GM21786 (cell line): ENCODE measurements at regions not wholly inside any gene's neighbourhood (a gene's known extent, or its start where the extent isn't known, plus 50 kb on each side); places are given as distances from the start of the nearest gene placed in this dataset.

Experiments
- ATAC-seq: cut with Tn5 transposase; IDR thresholded peaks from one replicate; pipeline ENCODE4 v1.9.1; 2021; ENCODE audit not compliant: unreplicated experiment

DNA sequence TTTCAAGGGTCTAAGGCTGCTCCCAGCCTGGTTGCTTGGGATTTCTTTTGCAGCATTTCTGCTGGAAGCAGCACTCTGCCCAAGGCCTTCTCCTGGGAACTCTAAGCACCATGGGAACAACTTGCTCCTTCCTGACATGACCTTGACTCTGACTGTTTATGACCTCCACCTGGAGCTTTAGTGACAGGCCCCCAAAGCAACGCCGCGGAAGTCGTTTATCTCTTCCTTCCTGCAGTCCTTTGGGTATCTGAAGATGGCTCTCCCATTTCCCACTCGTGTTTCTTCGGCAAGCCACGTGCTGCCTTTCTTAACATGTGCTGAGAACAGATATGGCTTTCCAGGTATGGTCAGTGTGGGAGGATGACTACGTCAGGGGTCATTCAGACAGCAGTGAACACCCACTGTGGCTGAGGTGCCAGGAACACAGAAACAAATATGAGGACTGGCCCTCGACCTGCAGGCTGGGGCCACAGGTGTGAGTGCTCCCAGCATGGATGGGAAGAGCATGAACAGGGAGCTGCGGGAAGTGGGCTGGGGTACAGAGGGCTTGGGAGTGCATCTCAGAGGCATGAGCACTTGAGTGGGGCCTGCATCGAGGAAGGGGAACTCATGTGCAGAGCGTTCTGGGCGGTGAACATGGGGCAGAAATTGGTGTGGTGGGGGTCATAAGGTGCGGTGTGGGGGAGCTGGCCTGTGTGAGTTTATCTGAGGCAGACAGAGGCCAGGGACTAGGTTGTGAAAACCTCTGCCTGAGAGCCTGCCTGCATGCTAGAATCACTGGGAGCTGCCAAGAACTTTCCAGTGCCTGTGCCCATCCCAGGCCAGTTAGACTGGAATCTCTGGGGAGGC lies 140.5 kb downstream of the TSN start:
- no peak for ATAC-seq

GRCh38 chr2:121897335-121897970 lies 142.0 kb downstream of the TSN start:
- peak; percentile 78 for ATAC-seq

DNA sequence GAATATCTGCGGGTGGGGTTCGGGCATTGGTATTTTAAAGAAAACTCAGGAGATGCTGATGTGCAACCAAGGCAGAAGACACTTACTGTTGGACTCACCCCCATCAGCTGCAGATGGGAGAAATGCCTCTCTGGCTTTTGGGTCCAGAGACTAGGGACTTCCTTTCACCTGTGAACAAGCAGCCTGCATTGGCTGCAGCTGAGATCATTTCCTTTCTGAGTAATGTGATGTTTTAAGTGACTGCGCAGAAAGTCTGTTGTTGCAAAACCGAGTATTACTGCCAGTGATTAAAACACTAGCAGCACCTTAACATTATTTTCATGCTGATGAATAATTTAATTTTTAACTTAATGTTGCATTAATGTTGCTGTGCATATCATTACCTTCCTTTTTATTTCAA lies 143.0 kb downstream of the TSN start:
- ATAC-seq: no peak

- ATAC-seq: no peak
Observed at GRCh38 chr2:121900391-121900790, 144.9 kb downstream of the TSN start.

DNA sequence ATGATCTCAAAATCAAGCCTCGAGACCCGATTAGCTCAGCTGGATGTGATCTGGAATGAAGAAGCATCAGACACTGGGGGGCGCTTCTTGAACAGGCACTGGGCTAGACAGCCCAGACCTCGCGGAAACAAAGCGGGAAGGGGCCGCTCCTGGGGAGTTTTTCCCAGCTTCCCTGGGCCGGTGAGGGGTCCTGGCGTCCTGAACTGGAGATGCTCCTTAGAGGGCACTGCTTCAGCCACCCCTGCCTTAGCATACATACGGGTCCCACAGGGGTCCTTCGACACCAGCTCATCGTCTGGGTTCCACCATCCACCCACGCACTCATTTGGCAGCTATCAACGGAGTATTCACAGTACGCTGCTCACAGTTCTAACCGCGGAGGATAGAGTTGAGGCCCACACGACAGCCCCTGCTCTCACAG lies 146.7 kb downstream of the TSN start:
- no peak for ATAC-seq

- ATAC-seq: no peak
Observed at GRCh38 chr2:121902616-121903015, 147.2 kb downstream of the TSN start.

DNA sequence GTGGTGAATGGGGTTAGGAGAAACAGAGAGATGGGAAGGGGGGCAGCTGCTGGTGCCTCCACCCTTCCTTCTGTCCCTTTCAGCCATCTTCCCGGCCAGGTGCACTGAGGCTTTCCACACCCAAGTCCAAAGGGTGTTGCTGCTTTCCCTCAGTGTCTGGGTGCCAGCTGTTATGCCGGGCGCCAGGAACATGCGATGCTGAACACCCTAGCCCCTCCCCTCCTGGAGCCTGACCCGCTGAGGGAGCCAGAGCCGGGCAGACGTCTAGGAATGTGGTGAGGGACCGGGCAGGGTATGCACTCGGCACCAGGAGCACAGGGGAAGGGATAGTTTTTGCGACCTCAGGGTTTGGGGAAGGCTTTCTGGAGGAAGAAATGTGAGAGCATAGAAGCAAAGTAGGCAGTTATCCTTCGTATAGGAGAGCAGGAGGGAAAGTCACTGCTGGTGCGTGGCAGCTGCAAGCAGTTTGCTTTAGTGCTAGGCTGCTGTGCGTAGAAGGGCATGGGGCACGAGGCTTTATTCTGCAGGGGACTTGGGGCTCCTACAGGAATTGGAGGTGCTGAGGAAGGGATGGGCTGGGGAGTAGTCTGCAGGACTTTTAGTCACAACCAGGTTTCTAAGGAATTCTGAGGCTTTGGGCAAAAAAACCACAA lies 147.7 kb downstream of the TSN start:
- no peak for ATAC-seq

GRCh38 chr2:121904656-121905055 lies 149.2 kb downstream of the TSN start:
- no peak for ATAC-seq

- no peak for ATAC-seq
Observed at GRCh38 chr2:121905201-121905600, 149.8 kb downstream of the TSN start.

DNA sequence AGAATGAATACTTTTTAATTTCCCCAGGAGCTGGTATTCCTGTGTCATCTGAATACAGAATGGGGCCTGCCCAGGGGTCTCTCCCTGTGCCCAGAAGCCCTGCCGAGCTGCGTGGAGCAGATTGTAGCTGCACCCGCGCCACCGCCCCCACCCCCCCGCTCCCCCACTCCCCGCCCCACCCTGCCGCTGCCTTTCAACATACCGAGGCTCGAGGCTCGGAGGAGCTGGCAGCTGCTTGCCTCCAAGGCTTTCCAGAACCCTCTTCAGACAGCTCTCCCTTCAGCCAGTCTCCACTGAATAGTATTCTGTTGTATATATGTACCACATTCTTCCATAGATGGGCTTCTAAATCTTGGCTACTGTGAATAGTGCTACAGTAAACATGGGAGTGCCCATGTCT lies 150.7 kb downstream of the TSN start:
- no peak for ATAC-seq

DNA sequence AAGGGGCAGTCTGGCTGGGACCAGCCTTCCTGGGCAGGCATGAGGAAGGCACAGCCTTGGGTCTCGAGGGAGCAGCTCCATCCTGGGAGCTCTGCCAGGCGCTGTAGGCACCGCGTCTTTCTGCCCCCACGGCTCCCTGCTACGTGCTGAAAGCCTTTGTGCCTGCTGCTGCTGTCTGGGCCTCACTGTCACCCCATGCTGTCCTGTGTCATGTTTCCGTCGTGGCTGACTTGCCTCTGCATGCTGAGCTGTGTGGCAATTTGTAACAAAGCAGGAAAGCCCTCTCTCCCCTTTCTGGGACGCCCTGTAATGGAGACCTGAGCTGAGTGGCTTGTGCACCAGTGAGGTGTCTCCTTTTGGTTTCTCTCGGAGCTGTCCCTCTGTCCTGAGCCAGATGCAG lies 152.5 kb downstream of the TSN start:
- ATAC-seq: no peak

DNA sequence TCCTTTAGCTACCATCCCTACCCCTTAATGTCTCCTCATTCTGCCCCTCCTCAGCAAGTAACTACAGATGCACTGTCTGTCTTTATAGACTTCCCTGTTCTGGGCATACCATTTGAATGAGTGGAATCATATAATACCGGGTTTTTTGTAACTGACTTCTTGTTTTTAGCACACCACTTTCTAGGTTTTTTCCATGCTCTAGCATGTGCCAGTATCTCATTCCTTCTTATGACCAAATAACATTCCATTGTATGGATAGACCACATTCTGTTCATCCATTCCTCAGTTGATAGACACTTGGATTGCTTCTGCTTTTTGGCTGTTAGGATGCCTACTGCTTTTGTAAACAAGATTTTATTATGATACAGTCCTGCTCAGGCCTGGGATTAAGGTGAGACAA lies 154.7 kb downstream of the TSN start:
- no peak for ATAC-seq

- ATAC-seq: no peak
Observed at GRCh38 chr2:121911036-121911435, 155.6 kb downstream of the TSN start.

DNA sequence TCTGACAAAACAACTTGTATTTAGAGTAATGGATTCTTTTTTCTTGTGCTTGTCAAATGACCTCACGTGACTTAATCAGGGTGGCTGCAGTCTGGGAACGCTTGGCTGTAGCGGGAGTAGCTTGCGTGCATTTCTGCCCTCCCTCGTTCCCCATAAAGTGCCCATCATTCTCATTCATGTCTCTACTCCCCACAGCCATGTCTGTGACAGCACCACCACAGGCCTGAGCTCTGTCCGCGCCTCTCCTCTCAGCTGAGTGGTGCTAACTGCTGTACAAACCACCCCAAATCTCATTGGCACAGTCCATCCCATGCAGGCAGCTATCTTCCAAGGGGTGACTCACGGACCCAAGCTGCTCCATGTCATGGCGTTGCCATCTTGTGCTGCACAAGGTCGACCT lies 161.7 kb downstream of the TSN start:
- no peak for ATAC-seq

GRCh38 chr2:121918231-121918630 lies 162.8 kb downstream of the TSN start:
- no peak for ATAC-seq

GRCh38 chr2:121919803-121920202 lies 164.4 kb downstream of the TSN start:
- no peak for ATAC-seq

GRCh38 chr2:121925466-121925865 lies 170.0 kb downstream of the TSN start:
- no peak for ATAC-seq

DNA sequence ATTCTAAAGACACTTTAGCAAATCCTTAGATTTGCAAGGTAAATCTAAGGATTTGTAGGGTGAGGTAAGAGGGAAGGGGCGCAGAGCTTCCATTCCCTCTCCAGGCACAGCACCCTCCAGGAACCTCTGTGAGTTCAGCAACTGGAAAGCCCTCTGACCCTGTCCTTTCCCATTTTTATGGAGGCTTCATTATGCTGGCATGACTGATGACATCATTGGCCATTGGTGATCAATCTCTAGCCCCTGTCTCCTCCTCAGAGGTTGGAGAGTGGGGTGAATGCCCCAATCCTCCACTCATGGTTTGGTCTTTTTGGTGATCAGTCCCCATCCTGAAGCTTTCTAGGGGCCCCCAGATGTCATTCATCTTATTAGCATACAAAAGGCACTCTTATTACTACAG lies 187.8 kb downstream of the TSN start:
- no peak for ATAC-seq

- no peak for ATAC-seq
Observed at GRCh38 chr2:121944072-121944831, 188.8 kb downstream of the TSN start.

DNA sequence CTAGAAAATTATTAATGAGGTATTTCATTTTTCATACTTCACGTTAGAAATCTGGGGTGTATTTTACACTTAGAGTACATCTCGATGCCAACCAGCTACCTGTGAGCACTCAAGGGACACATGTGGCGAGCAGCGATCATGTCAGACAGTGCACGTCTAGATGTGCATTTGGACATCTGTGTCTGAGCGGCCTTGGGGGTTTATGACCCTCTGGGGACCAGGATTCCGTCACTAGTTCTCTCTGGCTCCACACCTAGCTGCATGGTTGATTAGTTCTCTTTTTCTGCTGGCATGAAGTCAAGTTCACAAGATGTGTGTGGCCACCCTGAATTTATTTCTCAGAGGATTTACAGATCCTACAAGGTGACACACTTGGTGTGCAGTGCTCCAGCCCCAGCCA lies 192.2 kb downstream of the TSN start:
- no peak for ATAC-seq

GRCh38 chr2:121949271-121949670 lies 193.8 kb downstream of the TSN start:
- ATAC-seq: no peak
